GM12878 (cell line): ENCODE measurements at regions not wholly inside any gene's neighbourhood (a gene's known extent, or its start where the extent isn't known, plus 50 kb on each side); places are given as distances from the start of the nearest gene placed in this dataset.

Experiments used
- ATAC-seq: fragments of 200-7000 bp; cut with Tn5 transposase; 3 replicates; pipeline ENCODE4 v1.9.1; 2020; ENCODE audit warnings: mild to moderate bottlenecking, moderate library complexity
- BruUV-seq: library from RNA; stranded (reverse); fragments of 400-500 nt; replicated peaks from 2 replicates; lab custom pipeline; 2021; lab: Mats Ljungman, UMichigan
- CTCF ChIA-PET: fragments of 300-600 bp; sonication (Branson Sonifier 250); formaldehyde crosslinking; extraction: SDS; loops from one replicate; lab custom pipeline; 2021; ENCODE audit warnings: inconsistent platforms; lab: Yijun Ruan, JAX
- POLR2A ChIA-PET: fragments of 350-600 bp; formaldehyde crosslinking; extraction: SDS; loops from one replicate; lab custom pipeline; 2021; ENCODE audit warnings: inconsistent platforms; lab: Charles Lee
- RAD21 ChIA-PET: fragments of 300-600 bp; sonication (Branson Sonifier 250); formaldehyde crosslinking; loops from one replicate; lab custom pipeline; 2023; ENCODE audit warnings: antibody characterized with exemption; ENCODE audit not compliant: unreplicated experiment; lab: Charles Lee
- SMC1A ChIA-PET: fragments of 300-600 bp; sonication (Branson Sonifier 250); formaldehyde crosslinking; loops from one replicate; lab custom pipeline; 2023; ENCODE audit not compliant: unreplicated experiment, uncharacterized antibody; lab: Charles Lee
- DNase-seq: peaks from one replicate; pipeline ENCODE4 v3.0.0-alpha.2; 2011; ENCODE audit warnings: low read depth, low spot score
- FAIRE-seq: peaks from 3 replicates; lab custom pipeline; 2011; peaks lifted over from hg19 to GRCh38; lab: Jason Lieb, UNC
- H2AFZ ChIP-seq: 2 replicates; pipeline ENCODE4 v1.6.0; 2011; ENCODE audit warnings: low read depth, low read length, control low read depth; ENCODE audit not compliant: control insufficient read depth
- H3K27ac ChIP-seq: 2 replicates; pipeline ENCODE4 v1.5.1; 2011; ENCODE audit warnings: control low read depth; ENCODE audit not compliant: control insufficient read depth, insufficient read depth
- H3K27me3 ChIP-seq, 2 experiments: replicated peaks in 1 of 2; 2 replicates each; pipeline versions ENCODE4 v1.6.0 to v1.6.1; 2011; ENCODE audit warnings: low read length in 1 of 2; ENCODE audit not compliant: control insufficient read depth in 2 of 2, insufficient read depth in 2 of 2
- H3K36me3 ChIP-seq, 2 experiments: 2 replicates each; pipeline ENCODE4 v1.5.1; 2011; ENCODE audit warnings: low read length in 1 of 2; ENCODE audit not compliant: control insufficient read depth in 2 of 2, insufficient read depth in 2 of 2
- H3K4me1 ChIP-seq: 2 replicates; pipeline ENCODE4 v1.6.1; 2011; ENCODE audit warnings: mild to moderate bottlenecking, low read length, moderate library complexity, mixed read lengths; ENCODE audit not compliant: control insufficient read depth, insufficient read depth
- H3K4me2 ChIP-seq: 2 replicates; pipeline ENCODE4 v1.6.0; 2011; ENCODE audit warnings: control low read depth; ENCODE audit not compliant: control insufficient read depth, insufficient read depth
- H3K4me3 ChIP-seq: fragments of 200-600 bp; sonication (generic); 2 replicates; pipeline ENCODE4 v1.5.1; 2016
- H3K79me2 ChIP-seq: 2 replicates; pipeline ENCODE4 v1.6.0; 2011; ENCODE audit warnings: low read length; ENCODE audit not compliant: control insufficient read depth, insufficient read depth
- H3K9ac ChIP-seq: 2 replicates; pipeline ENCODE4 v1.8.0; 2011; ENCODE audit warnings: low read length, control low read depth, mixed read lengths; ENCODE audit not compliant: control insufficient read depth, insufficient read depth
- H3K9me3 ChIP-seq: replicated peaks from 3 replicates; pipeline ENCODE4 v1.5.1; 2011; ENCODE audit warnings: mild to moderate bottlenecking, low read length; ENCODE audit not compliant: control insufficient read depth, insufficient read depth
- H4K20me1 ChIP-seq: 2 replicates; pipeline ENCODE4 v1.6.0; 2011; ENCODE audit not compliant: control insufficient read depth, insufficient read depth
- CREB1 ChIP-seq: IDR thresholded peaks from 2 replicates; pipeline ENCODE4 v1.6.1; 2012; ENCODE audit warnings: low read depth, mild to moderate bottlenecking, inconsistent platforms
- HCFC1 ChIP-seq: fragments of 150-350 bp; IDR thresholded peaks from 2 replicates; pipeline ENCODE4 v1.6.1; 2014; ENCODE audit warnings: low read length
- HDGF ChIP-seq: fragments of 450-650 bp; IDR thresholded peaks from 2 replicates; pipeline ENCODE4 v1.6.1; 2016; ENCODE audit warnings: antibody characterized with exemption
- POLR2AphosphoS5 ChIP-seq: IDR thresholded peaks from 2 replicates; pipeline ENCODE4 v1.6.1; 2011; ENCODE audit warnings: mild to moderate bottlenecking, low read length, inconsistent platforms
- RUNX3 ChIP-seq: IDR thresholded peaks from 2 replicates; pipeline ENCODE4 v1.6.1; 2012; ENCODE audit warnings: low read length, inconsistent platforms
- SMC3 ChIP-seq: IDR thresholded peaks from 2 replicates; pipeline ENCODE4 v1.6.1; 2011; ENCODE audit warnings: low read length, improper control_type of control experiment, borderline replicate concordance
- TCF3 ChIP-seq: IDR thresholded peaks from 2 replicates; pipeline ENCODE4 v1.6.1; 2012; ENCODE audit warnings: low read depth, mild to moderate bottlenecking, low read length, borderline replicate concordance; ENCODE audit not compliant: insufficient read depth
- ZBTB4 ChIP-seq: fragments of 450-650 bp; formaldehyde crosslinking; IDR thresholded peaks from 2 replicates; pipeline ENCODE4 v1.4.0; 2022; ENCODE audit warnings: mild to moderate bottlenecking, moderate library complexity
- ZBTB40 ChIP-seq: fragments of 450-650 bp; IDR thresholded peaks from 2 replicates; pipeline ENCODE4 v1.6.1; 2016; ENCODE audit warnings: mild to moderate bottlenecking, moderate library complexity, borderline replicate concordance
- ZZZ3 ChIP-seq: IDR thresholded peaks from 2 replicates; pipeline ENCODE4 v1.6.1; 2011; ENCODE audit warnings: low read depth; ENCODE audit not compliant: control insufficient read depth, insufficient read length
- WGBS: methylation state at CpG from one replicate; pipeline ENCODE4 v1.1.6; 2016; ENCODE audit warnings: low lambda C conversion rate; ENCODE audit not compliant: insufficient replicate concordance, insufficient coverage; ENCODE audit errors: missing lambda C conversion rate; 5-methylcytosine and 5-hydroxymethylcytosine counted together
- in situ Hi-C: fragments of 300-500 bp; cut with MboI; formaldehyde crosslinking; loops from 9 replicates; pipeline ENCODE4 v1.14.3; 2018; ENCODE audit warnings: mixed read lengths
- intact Hi-C: fragments of 100-400 bp; cut with micrococcal nuclease; formaldehyde crosslinking; loops from one replicate; pipeline ENCODE4 v1.14.2; 2022; ENCODE audit not compliant: unreplicated experiment

GRCh38 chr7:17528636-17529035 lies 230.2 kb downstream of the AHR start:
- FAIRE-seq (no peak), ATAC-seq (no peak), DNase-seq (no peak)
- H4K20me1 ChIP-seq: no peaks in the 10 kb centered on the region
- no peak overlapping the region for H3K4me2 ChIP-seq
- no peaks in the 10 kb centered on the region for H3K9me3 ChIP-seq
- no peaks in the 10 kb centered on the region for H3K36me3 ChIP-seq
- no peaks in the 10 kb centered on the region for H3K79me2 ChIP-seq
- no peak overlapping the region for H3K4me3 ChIP-seq
- in situ Hi-C loops (no loop called here), intact Hi-C loops (no loop called here)
- ChIA-PET RAD21 (interaction anchor here (2.4 to 2.5 kb wide), 2 partner anchors 126 to 226 kb away, joined by 6 to 17 read pairs; no protein-coding TSS in a partner anchor), POLR2A (no interaction called here), CTCF (interaction anchor here (1.1 to 4.6 kb wide), 2 partner anchors 227 to 545 kb away, joined by 3 to 25 read pairs; no protein-coding TSS in a partner anchor), SMC1A (interaction anchor here (0.8 to 4.2 kb wide), 3 partner anchors 224 to 226 kb away, joined by 3 to 24 read pairs (median 8); no protein-coding TSS in a partner anchor)
- no peak overlapping the region for H3K9ac ChIP-seq
- no peak for TF ChIP-seq POLR2AphosphoS5
- no peak overlapping the region for H3K27ac ChIP-seq
- H3K4me1 ChIP-seq: no peaks in the 10 kb centered on the region
- no peak overlapping the region for H2AFZ ChIP-seq
- no peaks in the 10 kb centered on the region; a peak in 1 of 4 replicates for H3K27me3 ChIP-seq
- BruUV-seq: no TSS peak

GRCh38 chr7:17530244-17530643 lies 231.8 kb downstream of the AHR start:
- RAD21 ChIA-PET: interaction anchor here (1.7 to 4.3 kb wide), 3 partner anchors 223 to 228 kb away, joined by 5 to 34 read pairs (median 6); no protein-coding TSS in a partner anchor
- CTCF ChIA-PET: interaction anchor here (0.6 to 5.1 kb wide), 9 partner anchors 11 to 639 kb away, joined by 3 to 56 read pairs (median 6); no protein-coding TSS in a partner anchor
- ATAC-seq: 0 out of 3 replicates have a peak, but pooled peaks have one; percentile 16
- BruUV-seq: no TSS peak
- POLR2A ChIA-PET: no interaction called here
- H3K36me3 ChIP-seq: no peaks in the 10 kb centered on the region
- H3K27ac ChIP-seq: no peak overlapping the region
- no peaks in the 10 kb centered on the region for H3K79me2 ChIP-seq
- no peak overlapping the region for H3K9ac ChIP-seq
- no peaks in the 10 kb centered on the region; a peak in 1 of 4 replicates for H3K27me3 ChIP-seq
- H3K4me2 ChIP-seq: no peak overlapping the region
- intact Hi-C loops: loop anchor here (2.0 kb wide), 2 partner anchors 127 to 547 kb away; no protein-coding TSS in a partner anchor
- H3K4me1 ChIP-seq: no peaks in the 10 kb centered on the region
- no peak for DNase-seq
- no peaks in the 10 kb centered on the region for H4K20me1 ChIP-seq
- WGBS: 67% methylated on average over 2 of the region's 2 CpGs
- H3K4me3 ChIP-seq: no peak overlapping the region
- FAIRE-seq: no peak
- no peaks in the 10 kb centered on the region for H3K9me3 ChIP-seq
- peak overlapping the region; percentile 11 for H2AFZ ChIP-seq
- in situ Hi-C loops: loop anchor here (10.0 kb wide), 1 partner anchor 545 kb away; no protein-coding TSS in a partner anchor
- SMC1A ChIA-PET: interaction anchor here (0.9 to 2.2 kb wide), 7 partner anchors 18 to 546 kb away, joined by 3 to 11 read pairs (median 6); no protein-coding TSS in a partner anchor
- TF ChIP-seq ZZZ3 (no peak), HDGF (no peak), ZBTB40 (no peak), HCFC1 (no peak), CREB1 (no peak), SMC3 (no peak), TCF3 (no peak), RUNX3 (no peak), ZBTB4 (CRISPR knock-in tag) (no peak)
